IPS-15b (cell line): ENCODE measurements at regions not wholly inside any gene's neighbourhood (a gene's known extent, or its start where the extent isn't known, plus 50 kb on each side); places are given as distances from the start of the nearest gene placed in this dataset.

Source experiments
- H3K27me3 ChIP-seq: one replicate; pipeline ENCODE4 v1.6.1; 2013; ENCODE audit warnings: low read length; ENCODE audit not compliant: control insufficient read depth, insufficient read depth
- H3K36me3 ChIP-seq: one replicate; pipeline ENCODE4 v1.6.1; 2013; ENCODE audit warnings: low read length; ENCODE audit not compliant: control insufficient read depth, insufficient read depth
- H3K4me1 ChIP-seq: one replicate; pipeline ENCODE4 v1.6.1; 2013; ENCODE audit warnings: mild to moderate bottlenecking, low read length; ENCODE audit not compliant: control insufficient read depth, insufficient read depth
- H3K4me3 ChIP-seq: one replicate; pipeline ENCODE4 v1.5.1; 2013; ENCODE audit warnings: low read depth, low read length
- H3K9ac ChIP-seq: one replicate; pipeline ENCODE4 v1.6.1; 2013; ENCODE audit warnings: low read depth, mild to moderate bottlenecking, low read length
- H3K9me3 ChIP-seq: one replicate; pipeline ENCODE4 v1.6.1; 2013; ENCODE audit warnings: mild to moderate bottlenecking, low read length; ENCODE audit not compliant: control insufficient read depth, insufficient read depth

DNA sequence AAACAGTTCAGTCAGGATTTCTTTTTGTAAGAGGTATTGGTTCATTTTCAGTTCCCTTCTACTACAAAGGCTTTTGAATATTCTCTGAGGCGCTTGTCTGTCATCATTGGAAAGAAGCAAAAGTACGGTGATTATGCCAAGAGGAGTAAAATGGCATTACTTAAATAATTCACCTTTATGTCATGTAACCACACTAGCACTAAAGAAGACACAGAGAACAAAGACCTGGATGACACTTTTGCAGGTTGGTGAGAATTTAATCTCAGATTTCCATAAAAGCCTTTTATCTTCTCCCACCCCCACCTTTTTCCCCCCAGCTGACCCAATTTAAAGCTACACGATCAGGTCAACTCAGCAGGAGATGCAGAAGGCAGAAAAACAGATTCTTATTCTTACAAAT is 451.8 kb downstream of the HACE1 start:
- H3K27me3 ChIP-seq = no peaks in the 10 kb centered on the region
- H3K4me3 ChIP-seq = no peak overlapping the region
- no peaks in the 10 kb centered on the region for H3K36me3 ChIP-seq
- no peaks in the 10 kb centered on the region for H3K9me3 ChIP-seq
- H3K9ac ChIP-seq = no peak overlapping the region
- H3K4me1 ChIP-seq = peaks cover 10% of the 10 kb centered on the region

DNA sequence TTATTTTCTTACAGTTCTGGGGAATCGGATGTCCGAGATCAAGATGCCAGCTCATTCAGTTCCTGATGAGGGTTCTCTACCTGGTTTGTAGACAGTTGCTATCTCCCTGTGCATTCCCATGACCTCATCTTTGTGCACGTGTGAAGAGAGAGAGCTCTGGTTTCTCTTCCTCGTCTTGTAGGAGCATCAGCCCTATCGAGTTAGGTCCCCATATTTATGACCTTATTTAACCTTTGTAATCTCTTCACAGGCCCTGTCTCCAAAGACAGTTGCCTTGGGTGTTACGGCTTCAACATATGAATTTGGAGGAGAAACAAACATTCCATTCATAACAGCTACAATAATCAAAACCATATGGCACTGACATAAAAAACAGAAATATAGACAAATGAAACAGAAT is 455.3 kb downstream of the HACE1 start:
- no peaks in the 10 kb centered on the region for H3K9me3 ChIP-seq
- no peaks in the 10 kb centered on the region for H3K27me3 ChIP-seq
- H3K4me1 ChIP-seq = peaks cover 10% of the 10 kb centered on the region
- H3K9ac ChIP-seq = no peak overlapping the region
- H3K4me3 ChIP-seq = no peak overlapping the region
- no peaks in the 10 kb centered on the region for H3K36me3 ChIP-seq

DNA sequence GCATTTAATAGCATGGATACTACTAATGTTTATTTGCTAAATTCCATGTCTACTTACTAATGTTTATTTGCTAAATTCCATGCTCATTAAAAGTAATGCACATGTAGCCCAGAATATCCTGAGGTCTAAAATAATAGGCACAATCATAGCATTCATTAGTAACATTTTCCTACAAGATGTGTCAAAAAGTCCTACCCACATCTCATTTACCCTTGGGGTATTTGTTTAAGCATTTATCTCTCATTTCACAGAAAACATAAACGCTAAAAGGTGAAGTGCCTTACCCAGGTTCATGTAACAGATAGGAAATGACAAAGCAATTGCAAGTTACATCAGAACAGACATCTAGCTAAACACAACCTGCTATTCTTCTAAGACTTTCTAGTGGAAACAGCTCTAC is 457.1 kb downstream of the HACE1 start:
- Histone ChIP-seq H3K9me3 (no peaks in the 10 kb centered on the region), H3K4me1 (peaks cover under 1% of the 10 kb centered on the region), H3K4me3 (no peak overlapping the region), H3K9ac (no peak overlapping the region), H3K36me3 (no peaks in the 10 kb centered on the region), H3K27me3 (no peaks in the 10 kb centered on the region)

DNA sequence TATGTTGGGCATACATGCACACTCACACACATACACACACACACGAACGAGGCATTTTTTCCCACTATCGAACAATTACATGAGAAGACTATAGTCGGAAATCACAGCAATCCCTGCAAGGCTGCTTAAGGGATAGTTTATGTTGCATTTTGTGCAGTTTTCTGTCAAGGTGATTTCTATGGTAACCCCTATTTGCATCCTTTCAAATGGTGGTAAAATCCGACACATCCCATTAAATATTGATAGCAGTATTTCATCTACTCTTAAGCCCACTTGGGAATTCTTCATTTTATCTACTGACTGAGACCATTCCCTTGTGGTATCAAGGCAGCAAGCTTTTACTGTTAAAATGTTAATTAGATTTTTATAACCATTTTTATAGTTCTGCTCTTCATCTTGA is 457.8 kb downstream of the HACE1 start:
- Histone ChIP-seq H3K4me3 (no peak overlapping the region), H3K36me3 (no peaks in the 10 kb centered on the region), H3K27me3 (no peaks in the 10 kb centered on the region), H3K4me1 (no peaks in the 10 kb centered on the region), H3K9me3 (no peaks in the 10 kb centered on the region), H3K9ac (no peak overlapping the region)

DNA sequence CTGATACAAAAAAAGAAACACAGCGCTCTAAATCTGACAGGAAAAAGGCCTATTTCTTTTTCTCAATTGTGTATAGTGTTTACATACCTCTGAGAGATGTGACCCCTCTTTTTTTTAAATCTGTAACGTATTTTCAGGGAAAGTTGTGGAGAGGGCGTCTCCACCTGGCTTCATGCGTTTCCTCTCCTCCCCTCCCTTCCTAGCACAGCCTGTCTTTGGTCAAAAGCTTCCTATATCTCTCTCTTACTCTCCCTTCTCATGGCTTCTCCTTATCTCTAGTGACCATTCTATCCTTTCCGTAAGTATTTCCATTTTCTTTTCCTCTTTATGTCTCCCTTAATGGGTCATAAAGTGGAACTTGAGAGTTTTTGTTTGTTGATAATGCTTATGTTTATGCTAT is 458.9 kb downstream of the HACE1 start:
- Histone ChIP-seq H3K4me1 (no peaks in the 10 kb centered on the region), H3K9ac (no peak overlapping the region), H3K4me3 (no peak overlapping the region), H3K36me3 (no peaks in the 10 kb centered on the region), H3K9me3 (no peaks in the 10 kb centered on the region), H3K27me3 (no peaks in the 10 kb centered on the region)

DNA sequence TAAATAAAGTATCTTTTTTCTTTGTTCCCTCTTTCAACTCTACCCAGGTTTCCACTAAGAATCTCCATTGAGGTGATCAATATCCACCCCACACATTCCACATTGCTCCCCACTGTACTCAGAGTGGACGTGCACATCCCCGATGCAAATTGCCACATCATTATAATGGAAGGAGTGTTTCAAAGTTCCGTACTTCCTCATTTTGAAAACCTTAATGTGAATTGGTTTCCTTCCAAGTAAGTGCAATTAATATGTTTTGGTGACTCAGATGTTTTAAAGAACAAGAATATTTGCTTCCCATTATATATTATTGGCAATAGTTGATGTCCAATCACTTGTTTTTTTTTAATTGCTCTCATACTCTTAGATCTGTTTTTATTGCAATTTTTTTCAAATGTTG is 463.6 kb downstream of the HACE1 start:
- Histone ChIP-seq H3K27me3 (no peaks in the 10 kb centered on the region), H3K36me3 (no peaks in the 10 kb centered on the region), H3K9ac (no peak overlapping the region), H3K4me3 (no peak overlapping the region), H3K4me1 (no peaks in the 10 kb centered on the region), H3K9me3 (no peaks in the 10 kb centered on the region)

DNA sequence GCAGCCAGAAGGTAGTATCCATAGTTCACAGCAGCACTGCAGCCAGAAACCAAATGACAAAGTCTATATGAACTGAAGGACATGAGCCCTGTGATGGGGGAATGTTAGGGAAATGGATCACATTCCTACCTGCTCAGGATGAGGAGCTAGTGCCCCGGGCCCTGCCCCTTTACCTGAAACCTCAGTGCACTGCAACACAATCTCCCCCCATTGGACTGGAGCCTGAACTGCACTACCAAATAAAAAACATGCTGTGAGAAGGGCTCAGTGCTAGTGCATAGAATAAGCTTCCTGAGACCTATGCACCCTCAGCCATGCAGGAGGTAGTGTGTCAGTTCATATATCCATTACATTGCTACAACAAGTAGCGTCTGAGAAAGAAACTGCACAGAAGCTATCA is 477.8 kb downstream of the HACE1 start:
- no peak overlapping the region for H3K4me3 ChIP-seq
- no peaks in the 10 kb centered on the region for H3K27me3 ChIP-seq
- no peaks in the 10 kb centered on the region for H3K4me1 ChIP-seq
- H3K9ac ChIP-seq = no peak overlapping the region
- no peaks in the 10 kb centered on the region for H3K36me3 ChIP-seq
- no peaks in the 10 kb centered on the region for H3K9me3 ChIP-seq

DNA sequence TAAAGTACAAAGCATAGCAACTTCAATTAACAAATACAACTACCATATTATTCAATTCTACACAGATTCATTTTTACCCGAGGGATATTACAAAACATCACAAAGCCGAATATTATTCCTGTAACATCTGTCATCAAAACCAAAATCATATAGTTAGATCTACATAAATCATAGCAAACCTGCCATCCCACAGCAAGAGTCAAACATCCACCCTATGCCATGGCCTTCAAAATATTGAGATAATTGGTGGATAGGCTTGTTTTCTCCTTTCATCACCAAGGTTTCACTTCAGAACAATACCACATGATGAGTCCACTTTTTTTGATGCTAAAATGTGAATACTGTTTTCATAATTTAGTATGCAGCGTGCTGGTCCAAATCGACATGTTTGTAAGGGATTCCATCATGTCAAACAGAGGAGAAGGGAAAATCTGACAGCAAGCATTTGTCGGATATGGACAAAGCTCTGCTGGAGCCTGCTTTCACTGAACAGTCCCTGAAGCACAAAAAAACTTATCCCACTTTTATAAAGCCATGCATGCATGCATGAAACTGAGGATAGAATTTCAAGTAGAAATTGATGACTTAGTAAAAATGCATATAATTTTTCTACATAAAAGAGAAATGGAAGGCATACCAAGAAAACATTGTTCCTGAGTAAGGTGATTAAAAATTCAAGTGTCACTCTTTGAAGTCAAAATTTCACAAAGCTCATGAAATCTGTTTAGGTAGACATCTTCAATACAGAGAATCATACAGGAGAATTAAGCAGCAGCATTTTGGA is 494.1 kb downstream of the HACE1 start:
- Histone ChIP-seq H3K4me3 (no peak overlapping the region), H3K9ac (no peak overlapping the region)

DNA sequence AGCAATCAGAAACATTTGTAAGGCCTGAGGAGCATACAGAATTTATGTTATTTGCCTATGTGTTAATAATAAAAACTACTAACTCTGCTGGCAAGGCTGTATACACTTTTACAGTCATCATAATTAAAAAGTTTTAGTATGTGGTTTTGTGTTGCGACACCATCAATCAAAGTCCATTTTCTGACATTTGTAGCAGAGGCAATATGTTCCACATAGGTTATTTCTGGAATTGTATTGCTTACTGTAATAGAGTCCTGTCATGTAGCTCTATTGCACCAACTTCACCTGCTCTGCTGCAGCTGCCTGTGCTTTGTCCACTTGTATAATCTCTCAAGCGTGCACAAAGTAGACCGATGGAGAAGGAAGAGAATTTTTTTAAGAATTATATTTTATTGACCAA is 501.8 kb downstream of the HACE1 start:
- no peaks in the 10 kb centered on the region for H3K4me1 ChIP-seq
- no peaks in the 10 kb centered on the region for H3K36me3 ChIP-seq
- no peaks in the 10 kb centered on the region for H3K9me3 ChIP-seq
- no peaks in the 10 kb centered on the region for H3K27me3 ChIP-seq
- H3K9ac ChIP-seq = no peak overlapping the region
- no peak overlapping the region for H3K4me3 ChIP-seq

More for the DNA sequence above, 494.1 kb downstream of the HACE1 start:
- no peaks in the 10 kb centered on the region for H3K4me1 ChIP-seq
- H3K9me3 ChIP-seq = no peaks in the 10 kb centered on the region
- H3K27me3 ChIP-seq = no peaks in the 10 kb centered on the region
- no peaks in the 10 kb centered on the region for H3K36me3 ChIP-seq

DNA sequence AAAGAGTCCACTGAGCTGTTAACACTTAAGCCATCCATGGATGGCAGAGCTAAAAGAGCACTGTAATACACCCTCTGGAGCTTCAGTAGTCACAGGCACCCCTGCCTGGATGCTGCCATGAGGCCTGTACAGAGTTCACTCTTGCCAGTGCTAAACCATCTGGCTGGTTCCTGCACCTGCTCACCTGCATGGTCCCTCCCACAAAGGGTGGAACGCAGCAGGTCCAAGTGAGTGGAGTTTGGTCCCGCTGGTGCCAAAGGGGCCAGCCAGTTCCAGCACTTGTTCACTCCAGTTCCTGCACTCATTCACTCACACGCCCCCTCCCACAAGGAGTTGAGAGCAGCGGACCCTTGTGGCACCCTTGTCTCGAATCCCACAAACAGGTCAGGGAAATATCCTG is 503.5 kb downstream of the HACE1 start:
- no peaks in the 10 kb centered on the region for H3K36me3 ChIP-seq
- no peaks in the 10 kb centered on the region for H3K27me3 ChIP-seq
- no peak overlapping the region for H3K4me3 ChIP-seq
- no peaks in the 10 kb centered on the region for H3K4me1 ChIP-seq
- H3K9me3 ChIP-seq = no peaks in the 10 kb centered on the region
- no peak overlapping the region for H3K9ac ChIP-seq

DNA sequence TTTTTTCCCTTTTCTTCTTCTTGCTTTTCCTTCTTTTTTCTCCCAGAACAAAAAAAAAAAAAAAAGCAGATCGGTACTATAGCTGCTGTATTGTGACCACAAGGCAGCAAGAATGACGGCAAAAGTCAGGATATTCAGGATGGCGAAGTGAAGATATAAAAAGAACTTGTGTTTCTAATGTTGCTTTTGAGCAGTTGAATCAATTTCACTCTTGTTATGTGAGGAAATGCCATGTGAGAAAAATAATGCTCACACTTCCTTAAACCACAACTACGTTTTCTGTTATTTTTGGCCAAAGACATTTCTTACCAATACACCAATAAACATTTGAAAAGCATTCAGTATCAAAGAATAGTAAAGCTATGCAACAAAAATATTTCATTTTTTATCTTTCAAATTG is 510.5 kb downstream of the HACE1 start:
- Histone ChIP-seq H3K4me1 (no peaks in the 10 kb centered on the region), H3K9me3 (no peaks in the 10 kb centered on the region), H3K9ac (no peak overlapping the region), H3K36me3 (no peaks in the 10 kb centered on the region), H3K27me3 (no peaks in the 10 kb centered on the region), H3K4me3 (no peak overlapping the region)

DNA sequence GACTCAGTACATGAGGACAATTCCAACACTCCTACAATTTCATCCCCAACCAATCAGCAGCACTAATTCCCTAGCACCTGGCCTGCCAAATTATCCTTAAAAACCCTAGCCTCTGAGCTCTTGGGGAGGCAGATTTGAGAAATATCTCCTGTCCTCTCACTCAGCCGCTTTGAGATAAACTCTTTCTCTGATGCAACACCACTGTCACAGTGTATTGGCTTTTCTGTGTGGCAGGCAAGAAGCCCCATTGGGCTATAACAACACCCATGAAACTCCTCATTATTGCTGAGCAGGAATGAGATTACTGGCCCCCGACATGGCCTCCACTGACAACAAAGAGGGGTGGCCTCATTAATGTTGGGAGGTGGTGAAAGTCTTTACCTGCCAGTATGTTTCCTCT is 515.5 kb downstream of the HACE1 start:
- no peaks in the 10 kb centered on the region for H3K4me1 ChIP-seq
- no peak overlapping the region for H3K4me3 ChIP-seq
- H3K9ac ChIP-seq = no peak overlapping the region
- H3K9me3 ChIP-seq = no peaks in the 10 kb centered on the region
- H3K36me3 ChIP-seq = no peaks in the 10 kb centered on the region
- no peaks in the 10 kb centered on the region for H3K27me3 ChIP-seq
